G401.6 (cell line): ENCODE measurements at regions not wholly inside any gene's neighbourhood (a gene's known extent, or its start where the extent isn't known, plus 50 kb on each side); places are given as distances from the start of the nearest gene placed in this dataset.
"Not testable (repeated sequence)": the region's sequence is repeated elsewhere in the genome, so short reads cannot be mapped to it uniquely, and the experiment has no call there.

Experiments
- FAIRE-seq: peaks from 2 replicates; lab custom pipeline; 2012; peaks lifted over from hg19 to GRCh38; lab: Jason Lieb, UNC

DNA sequence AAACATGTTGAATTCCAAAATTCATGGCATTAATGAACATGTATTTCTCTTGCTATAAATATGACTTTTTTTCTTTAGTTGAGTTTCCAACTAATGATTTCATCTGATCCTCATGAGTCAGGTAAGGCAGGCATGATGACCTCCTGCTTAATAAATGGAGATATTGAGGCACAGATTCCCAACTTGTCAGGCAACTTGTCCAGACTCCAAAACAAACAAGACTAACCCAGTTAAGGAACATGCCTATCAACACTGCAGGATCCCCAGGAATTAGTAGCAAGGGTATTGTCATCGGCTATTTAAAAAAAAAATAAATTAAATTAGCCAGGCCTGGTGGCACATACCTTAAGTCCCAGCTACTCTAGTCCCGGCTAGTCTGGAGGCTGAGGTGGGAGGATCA, 121.3 kb upstream of the SALL4 start:
- FAIRE-seq: no peak

DNA sequence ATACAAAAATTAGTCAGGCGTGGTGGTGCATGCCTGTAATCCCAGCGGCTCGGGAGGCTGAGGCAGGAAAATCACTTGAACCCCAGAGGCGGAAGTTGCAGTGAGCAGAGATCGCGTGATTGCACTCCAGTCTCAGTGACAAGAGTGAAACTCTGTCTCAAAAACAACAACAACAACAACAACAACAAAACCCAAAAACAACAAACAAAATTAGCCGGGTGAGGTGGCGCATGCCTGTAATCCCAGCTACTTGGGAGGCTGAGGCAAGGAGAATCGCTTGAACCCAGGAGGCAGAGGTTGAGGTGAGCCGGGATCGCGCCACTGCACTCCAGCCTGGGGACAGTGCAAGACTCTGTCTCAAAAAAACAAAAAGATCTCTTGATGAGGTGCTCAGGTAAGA, 120.5 kb upstream of the SALL4 start:
- not testable (repeated sequence) for FAIRE-seq

DNA sequence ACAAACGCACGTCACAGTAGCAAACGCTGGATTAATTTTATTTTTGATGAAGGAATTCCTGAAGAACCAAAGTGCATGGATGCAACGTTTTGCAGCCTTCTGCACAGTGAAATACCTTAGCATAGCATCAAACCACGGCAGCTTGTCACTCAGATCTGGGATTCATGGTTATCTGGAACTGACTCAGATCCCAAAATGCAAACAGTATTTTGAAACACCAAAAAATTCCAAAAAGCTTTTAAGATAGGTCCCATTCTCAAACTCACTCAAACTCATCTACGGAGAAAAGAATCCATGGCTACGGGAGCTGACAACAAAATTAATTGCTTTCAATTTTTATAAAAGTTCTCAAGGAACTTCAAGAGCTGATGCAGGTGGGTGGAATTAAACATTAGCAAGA, 116.2 kb upstream of the SALL4 start:
- peak; percentile 41 for FAIRE-seq

DNA sequence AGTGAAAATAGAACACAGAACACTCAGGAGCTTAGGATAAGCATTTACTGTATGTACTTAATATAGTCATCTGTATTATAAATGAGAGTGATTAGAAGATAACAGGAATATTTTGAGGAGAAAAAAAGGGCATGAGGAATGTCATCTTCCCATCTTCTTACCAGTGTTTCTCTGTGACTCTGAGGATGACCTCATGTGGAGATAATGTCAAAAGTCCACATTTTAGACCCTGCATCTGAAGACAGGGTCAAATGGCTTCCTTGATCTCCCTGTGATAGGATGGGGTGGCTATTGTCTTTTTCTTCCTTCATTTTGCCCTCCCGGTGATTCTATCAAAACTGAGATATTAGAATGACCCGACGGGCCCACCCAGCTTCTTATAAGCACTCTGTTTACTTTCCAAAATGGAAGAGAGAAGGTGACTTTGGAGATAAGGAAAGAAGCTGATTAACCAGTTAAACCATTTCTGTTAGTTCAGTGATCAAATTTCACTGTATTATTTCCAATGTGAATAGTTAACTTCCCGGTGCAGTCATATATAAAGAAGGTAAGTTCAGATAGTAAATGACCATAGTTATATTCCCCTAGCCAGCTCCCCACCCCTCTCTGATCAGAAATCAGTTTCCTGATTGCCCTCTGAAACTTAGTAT, 115.7 kb upstream of the SALL4 start:
- peak; percentile 49 for FAIRE-seq

DNA sequence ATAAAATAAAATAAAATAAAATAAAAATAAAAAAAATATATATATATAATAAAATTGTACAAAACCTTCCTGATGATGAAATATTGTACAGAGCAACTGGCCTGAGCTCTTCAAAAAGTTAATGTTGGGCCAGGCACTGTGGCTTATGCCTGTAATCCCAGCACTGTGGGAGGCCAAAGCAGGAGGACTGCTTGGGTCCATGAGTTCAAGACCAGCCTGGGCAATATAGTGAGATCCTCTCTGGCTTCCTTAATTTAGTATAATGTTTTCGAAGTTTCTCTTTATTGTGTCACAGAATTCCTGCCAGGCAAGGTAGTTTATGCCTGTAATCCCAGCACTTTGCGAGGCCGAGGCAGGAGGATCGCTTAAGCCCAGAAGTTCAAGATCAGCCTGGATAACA, 113.9 kb upstream of the SALL4 start:
- no peak for FAIRE-seq

DNA sequence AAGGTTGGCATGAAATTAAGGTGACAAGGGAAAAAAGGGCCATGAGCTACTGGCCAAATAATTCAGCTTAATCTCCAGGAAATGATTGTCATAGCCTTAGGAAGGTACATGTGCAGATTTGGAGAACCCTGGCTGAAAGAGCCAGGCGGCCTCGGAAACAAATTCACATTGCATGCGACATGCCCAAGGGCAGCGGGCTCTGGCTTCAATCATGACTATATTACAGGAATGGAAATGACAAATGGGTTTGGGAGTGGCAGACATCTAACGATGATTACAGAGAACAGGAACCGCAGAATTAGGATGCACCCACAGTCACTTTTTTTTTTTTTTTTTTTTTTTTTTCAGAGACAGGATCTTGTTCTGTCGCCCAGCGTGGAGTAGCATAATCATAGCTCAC, 112.4 kb upstream of the SALL4 start:
- no peak for FAIRE-seq

DNA sequence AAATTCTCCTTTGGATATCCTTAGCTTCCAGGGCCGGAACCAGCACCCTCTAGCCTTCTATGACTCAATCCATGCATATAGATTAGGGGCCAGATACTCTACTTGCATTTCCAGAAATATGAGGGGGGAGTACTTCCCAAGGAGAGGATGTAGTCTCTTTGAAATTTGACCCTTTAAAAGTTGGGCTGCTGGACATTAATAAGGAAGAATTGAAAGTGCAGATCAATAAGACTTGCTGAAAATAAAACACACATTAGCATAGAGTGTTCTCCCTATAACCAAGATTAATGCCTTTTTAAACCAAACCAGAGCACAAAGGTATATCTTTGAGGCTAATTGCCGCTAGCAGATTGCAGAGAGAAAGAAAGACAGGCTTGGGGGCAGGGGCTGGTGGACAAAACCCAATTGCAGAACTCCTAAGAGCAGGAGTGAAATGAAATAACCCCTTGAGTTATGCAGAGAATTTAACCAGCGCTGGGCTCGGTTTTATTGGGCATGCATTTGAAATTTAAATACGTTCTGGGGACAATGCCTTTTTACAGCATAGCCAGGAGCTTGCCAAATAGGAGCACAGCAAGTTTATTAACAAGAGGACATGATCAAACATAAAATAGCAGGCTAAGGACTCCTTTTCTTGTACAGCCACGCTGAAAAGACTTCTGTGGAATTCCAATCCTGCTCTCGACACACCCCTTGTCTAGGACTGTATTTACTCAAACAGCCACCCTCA, 108.2 kb upstream of the SALL4 start:
- peak; percentile 100 for FAIRE-seq

DNA sequence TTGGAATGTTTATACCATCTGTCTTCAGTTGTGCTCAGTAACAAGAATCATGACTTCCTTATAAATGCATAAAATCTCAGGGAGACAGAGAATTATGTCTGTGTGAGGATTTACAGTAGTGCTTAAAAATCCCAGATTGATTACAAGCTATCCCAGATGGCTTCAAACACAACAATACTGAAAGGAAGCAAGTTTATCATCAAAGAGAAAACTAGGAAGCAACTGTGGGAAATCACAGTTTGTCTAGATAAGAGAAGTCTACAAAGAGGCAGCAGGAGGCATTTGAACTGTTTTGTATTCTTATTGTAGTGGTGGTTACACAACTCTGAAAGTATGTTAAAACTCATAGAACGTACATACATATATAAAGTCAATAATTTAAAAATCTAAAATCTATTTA, 104.4 kb upstream of the SALL4 start:
- FAIRE-seq: no peak

DNA sequence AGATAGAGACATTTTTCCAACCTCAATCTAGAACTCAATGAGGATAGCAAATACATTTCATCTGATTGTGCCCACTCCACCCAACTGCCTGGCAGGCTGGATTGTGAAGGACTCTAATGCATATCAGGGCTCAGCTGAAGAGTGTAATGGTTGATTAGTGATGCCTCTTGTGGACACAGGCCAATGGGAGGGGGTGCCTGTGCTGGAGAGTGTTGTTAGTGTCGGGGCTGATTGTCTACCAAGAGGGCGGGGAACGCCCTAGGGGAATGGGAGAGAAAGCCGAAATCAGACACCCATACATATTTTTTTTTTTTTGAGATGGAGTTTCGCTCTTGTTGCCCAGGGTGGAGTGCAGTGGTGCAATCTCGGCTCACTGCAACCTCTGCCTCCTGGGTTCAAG, 103.7 kb upstream of the SALL4 start:
- no peak for FAIRE-seq

DNA sequence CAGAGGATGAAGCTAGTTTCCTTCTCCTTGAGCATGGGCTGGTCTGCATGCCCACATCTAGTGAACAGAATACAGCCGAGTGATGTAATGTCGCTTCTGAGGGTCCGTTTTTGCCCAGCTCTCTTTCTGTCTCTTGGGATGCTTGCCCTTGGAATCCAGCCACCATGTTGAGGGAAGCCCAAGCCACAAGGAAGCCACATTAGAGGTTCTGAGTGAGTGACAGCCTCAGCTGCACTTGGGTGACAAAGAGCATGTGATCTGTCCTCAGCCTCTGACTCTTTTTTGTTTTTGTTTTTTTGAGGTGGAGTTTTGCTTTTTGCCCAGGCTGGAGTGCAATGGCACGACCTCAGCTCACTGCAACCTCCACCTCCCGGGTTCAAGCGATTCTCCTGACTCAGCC, 100.6 kb upstream of the SALL4 start:
- FAIRE-seq: no peak

DNA sequence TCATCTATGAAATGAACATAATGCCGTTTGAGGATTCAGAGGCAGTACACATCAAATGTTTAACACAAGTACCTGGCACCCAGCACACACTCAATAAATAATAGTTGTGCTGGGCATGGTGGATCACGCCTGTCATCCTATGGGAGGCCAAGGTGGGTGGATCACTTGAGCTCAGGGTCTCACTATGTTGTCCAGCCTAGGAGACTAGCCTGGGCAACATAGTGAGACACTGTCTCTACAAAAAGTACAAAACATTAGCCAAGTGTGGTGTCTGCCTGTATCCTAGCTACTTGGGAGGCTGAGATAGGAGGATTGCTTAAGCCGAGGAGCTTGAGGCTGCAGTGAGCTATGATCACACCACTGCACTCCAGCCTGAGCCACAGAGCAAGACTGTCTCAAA, 98.1 kb upstream of the SALL4 start:
- FAIRE-seq: no peak

DNA sequence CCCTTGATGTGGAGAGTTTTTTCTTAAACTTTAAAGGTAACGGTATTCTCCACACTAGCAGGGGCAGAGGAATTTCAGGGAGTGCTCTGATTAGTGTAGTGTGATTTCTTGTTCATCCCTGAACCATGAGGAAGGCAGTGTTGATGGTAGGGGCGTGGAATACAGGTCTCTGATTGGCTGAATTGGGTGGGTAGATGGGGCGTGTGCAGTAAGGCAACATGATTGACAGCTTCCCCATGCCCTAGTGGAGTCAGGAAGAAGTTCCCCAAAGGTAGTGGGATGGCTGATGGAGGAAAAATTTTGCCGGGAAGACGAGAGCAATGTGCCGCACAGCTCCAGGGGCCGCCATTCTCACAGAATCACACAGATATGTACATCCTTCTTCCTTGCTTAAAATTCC, 97.4 kb upstream of the SALL4 start:
- no peak for FAIRE-seq

DNA sequence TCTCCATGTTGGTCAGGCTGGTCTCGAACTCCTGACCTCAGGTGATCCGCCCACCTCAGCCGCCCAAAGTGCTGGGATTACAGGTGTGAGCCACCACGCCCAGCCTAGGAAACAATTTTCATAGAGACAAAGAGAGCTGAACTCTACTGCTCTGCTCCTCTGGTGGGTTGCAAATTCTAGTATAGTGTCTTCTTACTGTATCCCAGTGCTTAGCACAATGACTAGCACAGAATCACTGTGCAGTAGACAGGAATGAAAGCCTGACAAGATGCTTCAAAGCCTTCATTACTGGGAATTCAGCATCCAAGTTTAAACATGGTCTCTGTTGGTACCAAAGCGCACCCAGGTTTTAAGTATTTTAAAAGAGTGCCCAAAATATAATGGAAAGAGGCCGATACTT, 96.5 kb upstream of the SALL4 start:
- no peak for FAIRE-seq

DNA sequence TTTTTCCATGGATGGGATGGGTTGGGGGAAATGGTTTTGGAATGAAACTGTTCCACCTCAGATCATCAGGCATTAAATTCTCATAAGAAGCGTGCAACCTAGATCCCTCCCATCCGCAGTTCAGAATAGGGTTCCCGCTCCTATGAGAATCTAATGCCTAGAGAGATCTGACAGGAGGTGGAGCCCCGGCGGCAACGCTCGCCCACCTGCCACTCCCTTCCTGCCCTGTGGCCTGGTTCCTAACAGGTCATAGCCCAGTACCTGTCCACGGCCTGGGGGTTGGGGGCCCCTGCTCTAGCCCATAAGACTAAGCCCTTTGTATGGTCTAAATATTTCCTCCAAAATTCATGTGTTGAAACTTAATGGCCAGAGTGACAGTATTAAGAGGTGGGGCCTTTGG, 92.3 kb upstream of the SALL4 start:
- no peak for FAIRE-seq

DNA sequence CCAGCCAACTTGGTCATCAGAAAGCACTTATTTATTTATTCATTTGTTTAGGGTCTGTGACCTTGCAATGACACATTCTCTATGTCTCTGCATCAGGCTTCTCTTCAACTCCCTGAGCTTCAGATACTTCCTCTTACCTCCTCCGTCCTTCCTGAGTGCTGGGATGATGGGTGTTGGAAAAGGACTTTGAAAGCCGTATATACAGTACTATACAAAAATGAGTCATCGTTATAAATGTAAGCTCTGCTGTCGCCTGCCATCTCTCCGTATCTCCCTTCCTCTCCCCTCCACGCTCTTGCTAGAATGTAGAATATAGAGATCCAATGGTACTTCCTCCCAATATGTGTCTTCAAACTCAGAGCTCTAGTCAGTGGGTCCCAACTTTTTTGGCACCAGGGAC, 91.9 kb upstream of the SALL4 start:
- no peak for FAIRE-seq

DNA sequence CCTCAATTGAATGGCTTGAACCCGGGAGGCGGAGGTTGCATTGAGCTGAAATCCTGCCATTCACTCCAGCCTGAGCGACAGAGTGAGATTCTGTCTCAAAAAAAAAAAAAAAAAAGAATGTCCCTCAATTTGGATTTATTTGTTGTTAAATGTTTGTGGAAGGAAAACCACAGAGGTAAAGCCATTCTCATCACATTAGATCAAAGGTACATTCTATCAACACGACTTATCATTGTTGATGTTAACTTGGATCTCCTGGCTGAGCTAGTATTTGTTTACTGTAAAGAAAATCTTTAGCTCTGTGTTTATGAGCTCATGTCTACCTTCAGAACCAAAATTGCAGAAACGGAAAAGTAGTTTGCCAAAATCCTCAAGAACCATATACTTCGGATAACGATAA, 91.4 kb upstream of the SALL4 start:
- peak; percentile 27 for FAIRE-seq

DNA sequence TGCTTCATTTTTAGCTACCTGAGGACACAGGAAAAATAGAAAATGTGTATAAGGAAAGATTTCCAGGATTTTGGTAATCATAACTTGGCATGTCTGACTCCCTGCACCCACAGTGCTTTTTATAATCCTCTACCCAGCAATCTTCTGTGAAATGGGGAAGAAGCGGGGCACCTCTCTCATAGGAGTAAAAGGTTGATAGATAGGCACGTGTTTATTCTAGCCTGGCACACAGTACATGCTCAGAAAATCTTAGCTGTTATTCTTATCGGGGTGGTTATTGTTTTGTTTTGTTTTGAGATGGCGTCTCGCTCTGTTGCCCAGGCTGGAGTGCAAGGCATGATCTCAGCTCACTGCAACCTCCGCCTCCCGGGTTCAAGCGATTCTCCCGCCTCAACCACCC, 87.7 kb upstream of the SALL4 start:
- FAIRE-seq: no peak

DNA sequence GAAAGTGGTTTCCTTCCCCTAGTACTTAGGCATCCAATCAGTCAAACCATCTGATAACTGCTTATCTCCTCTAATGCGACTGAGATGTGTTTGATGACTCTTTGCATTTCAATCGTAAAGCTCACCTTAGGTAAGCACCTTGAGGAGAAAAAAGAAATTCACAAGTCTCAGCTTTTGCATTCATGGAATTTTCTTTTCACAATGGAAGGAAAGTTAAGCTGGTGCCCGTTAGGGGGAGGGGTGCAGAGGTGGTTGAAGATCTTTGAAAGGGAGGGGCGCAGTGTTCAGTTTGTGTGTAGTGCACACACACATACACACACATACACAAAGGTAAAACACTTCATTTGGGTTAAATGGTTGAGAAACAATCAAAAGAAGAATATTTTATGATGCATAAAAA, 87.1 kb upstream of the SALL4 start:
- FAIRE-seq: peak; percentile 96

DNA sequence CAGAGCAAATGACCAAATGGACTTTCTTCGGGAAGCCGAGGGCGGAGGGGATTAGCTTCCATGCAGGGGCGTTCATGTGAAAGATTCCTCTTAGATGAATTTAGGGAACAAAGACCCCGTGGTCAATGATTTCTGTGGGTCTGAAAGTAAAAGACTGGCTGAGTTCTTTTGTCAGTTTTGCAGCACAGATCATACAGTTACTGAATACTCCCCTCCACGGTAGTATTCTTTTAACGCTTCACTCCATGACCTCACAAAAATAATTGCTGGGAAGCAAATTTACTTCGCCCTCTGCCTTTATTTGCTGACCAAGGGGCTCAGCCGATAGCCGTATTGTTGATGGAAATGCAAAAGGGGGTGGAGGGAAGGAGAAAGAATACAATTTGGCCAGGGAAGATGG, 86.0 kb upstream of the SALL4 start:
- FAIRE-seq: peak; percentile 40

DNA sequence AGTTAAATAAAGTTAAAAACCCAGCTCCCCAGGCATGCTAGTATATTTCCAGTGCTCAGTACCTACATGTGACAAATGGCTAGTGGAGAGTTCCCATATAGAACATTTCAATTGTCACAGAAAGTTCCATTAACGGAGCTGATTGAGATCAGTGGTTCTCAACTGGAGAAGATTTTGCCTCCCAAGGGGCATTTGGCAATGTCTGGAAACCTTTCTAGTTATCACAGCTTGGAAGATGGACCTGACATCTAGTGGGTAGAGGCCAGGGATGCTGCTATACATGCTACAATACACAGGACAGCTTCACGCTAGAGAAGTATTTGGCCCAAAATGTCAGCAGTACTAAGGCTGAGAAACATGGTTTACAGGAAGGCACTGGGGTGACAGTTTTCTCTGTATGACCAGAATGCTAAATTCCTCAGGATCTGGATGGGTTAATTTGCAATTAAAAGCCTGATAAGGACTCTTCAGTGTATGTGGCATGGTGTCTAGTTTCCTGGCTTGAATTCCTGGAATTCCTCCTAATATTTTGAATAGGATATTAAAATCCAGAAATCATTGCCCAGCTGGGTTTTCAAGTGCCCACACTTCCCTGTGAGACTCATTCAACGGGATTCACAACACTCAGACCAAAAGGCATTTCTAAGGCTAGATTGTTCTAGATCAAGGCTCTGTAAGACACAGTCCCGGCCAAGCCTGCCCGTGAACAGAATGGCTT, 84.7 kb upstream of the SALL4 start:
- no peak for FAIRE-seq

DNA sequence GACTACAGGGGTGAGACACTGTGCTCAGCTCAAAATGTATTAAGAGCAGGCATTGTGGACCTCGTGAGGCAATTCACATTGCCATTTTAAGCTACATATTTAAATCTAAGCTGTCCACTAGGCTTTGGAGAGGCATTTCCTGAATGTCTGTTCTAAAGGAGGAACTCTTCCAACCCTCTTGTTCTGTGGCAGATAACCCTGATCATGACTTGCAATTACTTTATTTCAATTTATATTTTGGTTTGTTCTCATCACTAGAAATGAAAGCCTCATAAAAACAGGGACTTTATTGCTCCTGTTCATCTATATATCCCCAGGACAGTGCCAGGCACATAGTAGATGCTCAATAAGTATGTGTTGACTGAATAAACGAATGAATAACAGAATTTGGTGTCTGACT, 84.0 kb upstream of the SALL4 start:
- FAIRE-seq: no peak

DNA sequence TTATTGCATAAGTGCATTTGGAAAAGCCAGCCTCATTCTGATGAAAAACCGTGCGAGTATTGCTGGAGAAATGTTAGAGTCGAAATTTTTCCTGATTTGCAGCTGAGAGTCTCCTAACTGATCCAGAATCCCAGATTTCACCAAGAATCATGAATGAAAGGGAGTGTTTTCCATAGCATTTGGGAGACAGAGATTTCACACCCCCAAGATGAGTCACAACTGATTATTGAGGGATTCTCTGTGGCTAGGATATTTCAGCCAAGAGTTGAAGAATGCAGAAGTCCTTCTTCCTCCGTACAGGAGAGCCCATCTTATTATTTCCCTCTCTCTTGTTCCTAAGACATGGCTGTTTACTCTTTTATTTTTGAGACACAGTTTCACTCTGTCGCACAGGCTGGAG, 82.2 kb upstream of the SALL4 start:
- no peak for FAIRE-seq

DNA sequence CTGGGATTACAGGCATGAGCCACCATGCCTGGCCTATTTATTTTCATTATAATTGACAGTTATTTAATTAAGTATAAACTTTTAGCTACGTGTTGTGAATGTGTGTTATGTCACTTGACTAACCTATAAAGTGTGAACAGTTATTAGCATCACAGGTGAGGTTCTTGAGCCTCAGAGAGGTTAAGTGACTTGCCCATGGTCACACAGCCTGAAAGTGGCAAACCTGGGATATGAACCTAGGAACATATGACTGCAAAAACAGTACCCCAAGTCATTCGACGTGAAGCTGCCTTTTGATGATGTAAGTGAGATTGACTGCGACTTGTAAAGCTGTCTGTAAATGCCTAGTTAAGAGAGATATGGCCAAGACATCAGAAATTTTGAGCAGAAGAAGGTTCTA, 77.9 kb upstream of the SALL4 start:
- FAIRE-seq: no peak
